SK-N-SH treated with all-trans-retinoic acid at 6 μM for 48 hours (cell line): ENCODE measurements at regions not wholly inside any gene's neighbourhood (a gene's known extent, or its start where the extent isn't known, plus 50 kb on each side); places are given as distances from the start of the nearest gene placed in this dataset.

Source experiments
- ARNTL ChIP-seq: fragments of 450-650 bp; formaldehyde crosslinking; IDR thresholded peaks from 2 replicates; pipeline ENCODE4 v1.5.0; 2020; ENCODE audit warnings: low read depth, mild to moderate bottlenecking, moderate library complexity, borderline replicate concordance
- TOX ChIP-seq: fragments of 250-450 bp; sonication (Bioruptor Pico); IDR thresholded peaks from 2 replicates; pipeline ENCODE4 v1.8.0; 2021; ENCODE audit warnings: mild to moderate bottlenecking, moderate library complexity, borderline replicate concordance

- TF ChIP-seq TOX (CRISPR knock-in tag) (no peak), ARNTL (CRISPR knock-in tag) (no peak)
These were observed 266.2 kb upstream of the RNF32 start for GRCh38 chr7:156374335-156374734.
